OCI-LY3 (cell line): ENCODE measurements at regions not wholly inside any gene's neighbourhood (a gene's known extent, or its start where the extent isn't known, plus 50 kb on each side); places are given as distances from the start of the nearest gene placed in this dataset.

Source experiments
- H2AFZ ChIP-seq: fragments of 200-600, 300-600 bp; shearing (Covaris generic); 2 replicates; pipeline ENCODE4 v1.6.0; 2014; ENCODE audit warnings: antibody characterized with exemption, low read depth, low read length
- H3K27ac ChIP-seq: fragments of 200-600, 300-600 bp; sonication (generic); 2 replicates; pipeline ENCODE4 v1.5.1; 2014; ENCODE audit warnings: mild to moderate bottlenecking, low read length, moderate library complexity, mixed read lengths
- H3K27me3 ChIP-seq: fragments of 200-600, 300-600 bp; sonication (generic); 2 replicates; pipeline ENCODE4 v1.6.1; 2014; ENCODE audit warnings: low read depth, low read length, mixed read lengths
- H3K36me3 ChIP-seq: fragments of 200-600, 300-600 bp; sonication (generic); replicated peaks from 2 replicates; pipeline ENCODE3; 2014; ENCODE audit warnings: low read depth, low read length, mixed read lengths
- H3K4me1 ChIP-seq: fragments of 300-600, 200-600 bp; sonication (generic); 2 replicates; pipeline ENCODE4 v1.6.1; 2014; ENCODE audit warnings: low read length, mixed read lengths
- H3K4me2 ChIP-seq: fragments of 200-600, 300-600 bp; sonication (generic); 2 replicates; pipeline ENCODE4 v1.6.1; 2014; ENCODE audit warnings: low read length, mixed read lengths
- H3K4me3 ChIP-seq: fragments of 300-600, 200-600 bp; sonication (generic); 2 replicates; pipeline ENCODE4 v1.5.1; 2014; ENCODE audit warnings: antibody characterized with exemption, mild to moderate bottlenecking, low read length, moderate library complexity
- H3K79me2 ChIP-seq: fragments of 300-600, 200-600 bp; shearing (Covaris generic); 2 replicates; pipeline ENCODE4 v1.6.1; 2014; ENCODE audit warnings: mild to moderate bottlenecking, low read length, mixed read lengths
- H3K9ac ChIP-seq: fragments of 300-600, 200-600 bp; shearing (Covaris generic); 2 replicates; pipeline ENCODE4 v1.6.0; 2014; ENCODE audit warnings: mild to moderate bottlenecking, low read length, moderate library complexity
- H3K9me3 ChIP-seq: fragments of 200-600, 300-600 bp; shearing (Covaris generic); 2 replicates; pipeline ENCODE4 v1.6.1; 2014; ENCODE audit warnings: low read length, mixed read lengths; ENCODE audit not compliant: insufficient read depth
- H4K20me1 ChIP-seq: fragments of 200-600, 300-600 bp; sonication (generic); 2 replicates; pipeline ENCODE4 v1.6.1; 2016; ENCODE audit warnings: low read length, mixed read lengths; ENCODE audit not compliant: insufficient read depth
- EZH2phosphoT487 ChIP-seq: fragments of 200-600 bp; shearing (Covaris generic); IDR thresholded peaks from 2 replicates; pipeline ENCODE4 v1.6.1; 2018; ENCODE audit warnings: antibody characterized with exemption, mixed run types, low read depth
- TF ChIP-seq, protein P1 (sequence below): fragments of 200-600, 300-600 bp; sonication (generic); IDR thresholded peaks from 2 replicates; pipeline ENCODE4 v1.5.1; 2014; ENCODE audit warnings: antibody characterized with exemption, low read length, low read depth

GRCh38 chr12:86601550-86602308, 345.5 kb upstream of the MGAT4C start:
- no peaks in the 10 kb centered on the region for H3K9me3 ChIP-seq
- no peak overlapping the region for H3K9ac ChIP-seq
- H3K4me2 ChIP-seq, result no peak overlapping the region
- no peak for TF ChIP-seq EZH2phosphoT487
- TF ChIP-seq, protein P1, sequence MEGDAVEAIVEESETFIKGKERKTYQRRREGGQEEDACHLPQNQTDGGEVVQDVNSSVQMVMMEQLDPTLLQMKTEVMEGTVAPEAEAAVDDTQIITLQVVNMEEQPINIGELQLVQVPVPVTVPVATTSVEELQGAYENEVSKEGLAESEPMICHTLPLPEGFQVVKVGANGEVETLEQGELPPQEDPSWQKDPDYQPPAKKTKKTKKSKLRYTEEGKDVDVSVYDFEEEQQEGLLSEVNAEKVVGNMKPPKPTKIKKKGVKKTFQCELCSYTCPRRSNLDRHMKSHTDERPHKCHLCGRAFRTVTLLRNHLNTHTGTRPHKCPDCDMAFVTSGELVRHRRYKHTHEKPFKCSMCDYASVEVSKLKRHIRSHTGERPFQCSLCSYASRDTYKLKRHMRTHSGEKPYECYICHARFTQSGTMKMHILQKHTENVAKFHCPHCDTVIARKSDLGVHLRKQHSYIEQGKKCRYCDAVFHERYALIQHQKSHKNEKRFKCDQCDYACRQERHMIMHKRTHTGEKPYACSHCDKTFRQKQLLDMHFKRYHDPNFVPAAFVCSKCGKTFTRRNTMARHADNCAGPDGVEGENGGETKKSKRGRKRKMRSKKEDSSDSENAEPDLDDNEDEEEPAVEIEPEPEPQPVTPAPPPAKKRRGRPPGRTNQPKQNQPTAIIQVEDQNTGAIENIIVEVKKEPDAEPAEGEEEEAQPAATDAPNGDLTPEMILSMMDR, result no peak
- no peaks in the 10 kb centered on the region for H4K20me1 ChIP-seq
- no peaks in the 10 kb centered on the region for H3K36me3 ChIP-seq
- H2AFZ ChIP-seq, result no peak overlapping the region
- no peak overlapping the region for H3K27ac ChIP-seq
- no peaks in the 10 kb centered on the region for H3K4me1 ChIP-seq
- H3K4me3 ChIP-seq, result no peak overlapping the region
- no peaks in the 10 kb centered on the region for H3K79me2 ChIP-seq
- H3K27me3 ChIP-seq, result no peaks in the 10 kb centered on the region

DNA sequence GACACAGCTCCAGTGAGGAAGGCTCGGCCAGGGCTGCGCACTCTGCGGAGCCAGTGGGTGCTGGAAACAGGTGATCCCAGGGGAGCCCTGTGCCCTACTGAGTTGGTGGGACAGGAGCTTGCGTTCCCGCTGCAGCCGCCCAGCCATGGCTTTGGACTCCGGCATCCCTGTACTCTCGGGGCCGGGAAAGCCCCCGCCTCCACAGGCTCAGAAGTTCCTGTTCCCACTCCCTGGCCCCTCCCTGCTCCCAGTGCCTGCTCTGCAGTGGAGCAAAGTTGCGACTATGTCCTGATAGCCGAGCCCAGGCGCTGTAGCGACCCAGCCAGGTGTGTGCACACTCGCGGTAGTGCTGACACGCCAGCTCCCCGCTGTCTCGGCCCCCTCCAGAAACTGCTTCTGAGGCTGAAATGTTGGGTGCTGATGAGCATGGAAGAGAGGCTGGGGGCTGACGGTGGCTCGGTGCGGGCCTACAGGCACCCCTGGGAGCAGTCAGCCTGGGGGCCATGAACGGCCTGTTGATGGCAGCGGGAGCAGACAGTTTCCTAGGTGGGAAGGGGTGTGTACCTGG, 344.6 kb upstream of the MGAT4C start:
- Histone ChIP-seq H4K20me1 (no peaks in the 10 kb centered on the region), H3K36me3 (no peaks in the 10 kb centered on the region), H3K79me2 (no peaks in the 10 kb centered on the region), H3K9ac (no peak overlapping the region), H2AFZ (no peak overlapping the region), H3K4me3 (no peak overlapping the region), H3K4me1 (no peaks in the 10 kb centered on the region), H3K9me3 (no peaks in the 10 kb centered on the region), H3K27me3 (no peaks in the 10 kb centered on the region), H3K4me2 (no peak overlapping the region), H3K27ac (no peak overlapping the region)
- no peak for TF ChIP-seq EZH2phosphoT487
- TF ChIP-seq, protein P1, result no peak

GRCh38 chr12:86597431-86597830, 341.2 kb upstream of the MGAT4C start:
- H3K27ac ChIP-seq, result no peak overlapping the region
- H3K79me2 ChIP-seq, result no peaks in the 10 kb centered on the region
- H4K20me1 ChIP-seq, result no peaks in the 10 kb centered on the region

DNA sequence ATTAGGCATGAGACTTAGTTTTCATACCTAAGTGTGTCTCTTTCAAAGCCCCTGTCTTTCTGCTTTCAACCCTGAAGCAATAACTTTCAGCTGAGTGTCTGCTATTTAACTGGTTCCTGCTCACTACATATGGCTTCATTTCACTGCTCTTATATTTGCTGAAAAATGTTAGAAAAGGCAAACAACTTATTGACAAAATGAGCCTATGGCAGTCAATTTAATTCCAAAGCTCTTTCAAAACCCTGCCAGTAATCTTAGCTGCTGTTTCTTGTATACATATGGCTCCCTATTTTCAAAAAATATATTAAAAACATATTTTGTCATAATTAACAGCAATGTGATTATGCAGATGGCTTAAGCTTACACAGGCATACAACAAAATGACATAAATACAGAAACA, 334.1 kb upstream of the MGAT4C start:
- Histone ChIP-seq H3K36me3 (no peaks in the 10 kb centered on the region), H3K27me3 (no peaks in the 10 kb centered on the region), H3K4me2 (no peak overlapping the region), H3K4me1 (no peaks in the 10 kb centered on the region), H3K79me2 (no peaks in the 10 kb centered on the region), H3K27ac (no peak overlapping the region), H4K20me1 (no peaks in the 10 kb centered on the region), H2AFZ (no peak overlapping the region), H3K9ac (no peak overlapping the region), H3K4me3 (no peak overlapping the region), H3K9me3 (no peaks in the 10 kb centered on the region)
- no peak for TF ChIP-seq EZH2phosphoT487
- TF ChIP-seq, protein P1, result no peak

More at GRCh38 chr12:86597431-86597830, 341.2 kb upstream of the MGAT4C start:
- no peaks in the 10 kb centered on the region for H3K27me3 ChIP-seq
- TF ChIP-seq, protein P1, result no peak
- no peak for TF ChIP-seq EZH2phosphoT487
- no peak overlapping the region for H2AFZ ChIP-seq
- no peak overlapping the region for H3K4me3 ChIP-seq
- H3K36me3 ChIP-seq, result no peaks in the 10 kb centered on the region
- no peaks in the 10 kb centered on the region for H3K9me3 ChIP-seq
- H3K4me2 ChIP-seq, result no peak overlapping the region
- H3K4me1 ChIP-seq, result no peaks in the 10 kb centered on the region
- no peak overlapping the region for H3K9ac ChIP-seq
